Erythroblast (primary cell): ENCODE measurements at regions not wholly inside any gene's neighbourhood (a gene's known extent, or its start where the extent isn't known, plus 50 kb on each side); places are given as distances from the start of the nearest gene placed in this dataset.

ENCODE experiments used
- GATA1 ChIP-seq: IDR thresholded peaks from 2 replicates; pipeline ENCODE4 v1.6.1; 2011; ENCODE audit warnings: low read depth, mild to moderate bottlenecking, control low read depth, low read length, moderate library complexity
- POLR2A ChIP-seq: IDR thresholded peaks from 2 replicates; pipeline ENCODE4 v1.6.1; 2011; ENCODE audit warnings: mild to moderate bottlenecking, low read length

GRCh38 chr18:44518666-44519065 lies 162.0 kb upstream of the SETBP1 start:
- TF ChIP-seq GATA1 (no peak), POLR2A (no peak)
